SK-N-SH treated with all-trans-retinoic acid at 6 μM for 48 hours (cell line): ENCODE measurements at regions not wholly inside any gene's neighbourhood (a gene's known extent, or its start where the extent isn't known, plus 50 kb on each side); places are given as distances from the start of the nearest gene placed in this dataset.

Source experiments
- ATAC-seq: fragments of 200-7000 bp; cut with Tn5 transposase; 3 replicates; pipeline ENCODE4 v1.9.1; 2020; ENCODE audit warnings: mild to moderate bottlenecking, moderate library complexity
- ARNTL ChIP-seq: fragments of 450-650 bp; formaldehyde crosslinking; IDR thresholded peaks from 2 replicates; pipeline ENCODE4 v1.5.0; 2020; ENCODE audit warnings: low read depth, mild to moderate bottlenecking, moderate library complexity, borderline replicate concordance
- BACH2 ChIP-seq: fragments of 250-450 bp; sonication (Bioruptor Pico); IDR thresholded peaks from 2 replicates; pipeline ENCODE4 v1.9.0; 2021; ENCODE audit warnings: mild to moderate bottlenecking, borderline replicate concordance
- CSDC2 ChIP-seq: fragments of 250-450 bp; sonication (Bioruptor Pico); IDR thresholded peaks from 2 replicates; pipeline ENCODE4 v1.5.0; 2020; ENCODE audit warnings: mild to moderate bottlenecking, moderate library complexity
- GLIS3 ChIP-seq: fragments of 250-450 bp; sonication (Bioruptor Pico); IDR thresholded peaks from 2 replicates; pipeline ENCODE4 v1.5.0; 2020; ENCODE audit warnings: mild to moderate bottlenecking, moderate library complexity
- ISL1 ChIP-seq: fragments of 250-450 bp; sonication (Bioruptor Pico); IDR thresholded peaks from 2 replicates; pipeline ENCODE4 v2.1.2; 2022; ENCODE audit warnings: mild to moderate bottlenecking, moderate library complexity
- OSR1 ChIP-seq: fragments of 250-450 bp; sonication (Bioruptor Pico); IDR thresholded peaks from 2 replicates; pipeline ENCODE4 v1.8.0; 2022; ENCODE audit warnings: moderate library complexity, mild to moderate bottlenecking, inconsistent platforms
- PPARA ChIP-seq: fragments of 250-450 bp; sonication (Bioruptor Pico); IDR thresholded peaks from 2 replicates; pipeline ENCODE4 v1.5.0; 2020; ENCODE audit warnings: mild to moderate bottlenecking, borderline replicate concordance
- RARB ChIP-seq: fragments of 250-450 bp; sonication (Bioruptor Pico); IDR thresholded peaks from 2 replicates; pipeline ENCODE4 v1.8.0; 2021; ENCODE audit warnings: mild to moderate bottlenecking, moderate library complexity
- TCF4 ChIP-seq: fragments of 250-450 bp; sonication (Bioruptor Pico); IDR thresholded peaks from 2 replicates; pipeline ENCODE4 v1.8.0; 2021; ENCODE audit warnings: mild to moderate bottlenecking, moderate library complexity, borderline replicate concordance
- TOX ChIP-seq: fragments of 250-450 bp; sonication (Bioruptor Pico); IDR thresholded peaks from 2 replicates; pipeline ENCODE4 v1.8.0; 2021; ENCODE audit warnings: mild to moderate bottlenecking, moderate library complexity, borderline replicate concordance
- ZC3H10 ChIP-seq: fragments of 250-450 bp; sonication (Bioruptor Pico); IDR thresholded peaks from 2 replicates; pipeline ENCODE4 v1.5.1; 2021; ENCODE audit warnings: mild to moderate bottlenecking, moderate library complexity
- ZFP3 ChIP-seq: fragments of 250-450 bp; sonication (Bioruptor Pico); IDR thresholded peaks from 2 replicates; pipeline ENCODE4 v1.5.0; 2020; ENCODE audit warnings: mild to moderate bottlenecking, moderate library complexity
- ZNF565 ChIP-seq: fragments of 450-650 bp; formaldehyde crosslinking; conservative IDR thresholded peaks from 2 replicates; pipeline ENCODE4 v1.5.0; 2020; ENCODE audit warnings: low read depth, mild to moderate bottlenecking, moderate library complexity
- ZNF70 ChIP-seq: fragments of 450-650 bp; formaldehyde crosslinking; IDR thresholded peaks from 2 replicates; pipeline ENCODE4 v1.5.0; 2020; ENCODE audit warnings: mild to moderate bottlenecking, moderate library complexity
- TF ChIP-seq, protein P1 (sequence below): fragments of 250-450 bp; sonication (Bioruptor Pico); IDR thresholded peaks from 2 replicates; pipeline ENCODE4 v1.5.0; 2020; ENCODE audit warnings: mild to moderate bottlenecking, moderate library complexity
- TF ChIP-seq, protein P2 (sequence below): fragments of 250-450 bp; sonication (Bioruptor Pico); IDR thresholded peaks from 2 replicates; pipeline ENCODE4 v1.5.1; 2020; ENCODE audit warnings: low read depth, mild to moderate bottlenecking, moderate library complexity
- TF ChIP-seq, protein P3 (sequence below): fragments of 250-450 bp; sonication (Bioruptor Pico); IDR thresholded peaks from 2 replicates; pipeline ENCODE4 v1.8.0; 2021; ENCODE audit warnings: low read depth, mild to moderate bottlenecking, moderate library complexity, borderline replicate concordance
- TF ChIP-seq, protein P4 (sequence below): fragments of 250-450 bp; sonication (Bioruptor Pico); IDR thresholded peaks from 2 replicates; pipeline ENCODE4 v1.8.0; 2020; ENCODE audit warnings: mild to moderate bottlenecking, moderate library complexity, borderline replicate concordance

DNA sequence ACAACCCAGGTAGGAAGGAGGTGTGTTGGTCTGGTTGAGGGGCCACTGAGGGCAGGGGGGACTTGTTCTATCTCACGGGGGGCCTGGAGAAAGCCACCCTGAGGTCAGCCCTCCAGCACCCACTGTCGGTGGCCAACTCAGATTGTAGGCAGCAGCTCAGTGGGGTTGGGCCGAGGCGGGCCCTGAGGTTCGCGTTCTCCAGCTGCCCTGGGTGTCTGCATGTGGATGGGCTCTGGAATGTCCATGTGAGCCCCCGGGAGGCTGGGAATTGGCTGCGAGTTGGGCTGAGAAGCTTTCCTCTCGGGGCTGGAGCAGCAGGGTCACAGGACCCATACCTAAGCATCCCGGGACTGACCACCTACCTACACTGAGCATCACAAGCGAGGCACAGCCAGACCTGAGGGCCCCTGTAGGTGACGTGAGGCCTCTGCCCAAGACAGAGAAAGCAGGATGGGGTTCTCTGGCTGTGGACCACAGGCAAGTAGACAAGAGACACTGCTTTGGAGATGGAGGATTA is 70.3 kb upstream of the HAAO start:
- ATAC-seq, result no peak
- TF ChIP-seq ZC3H10 (CRISPR knock-in tag) (no peak), GLIS3 (CRISPR knock-in tag) (no peak), ZNF70 (CRISPR knock-in tag) (no peak), ARNTL (no peak), ISL1 (CRISPR knock-in tag) (no peak), TCF4 (CRISPR knock-in tag) (no peak), ZFP3 (CRISPR knock-in tag) (no peak), CSDC2 (CRISPR knock-in tag) (no peak), PPARA (CRISPR knock-in tag) (no peak), OSR1 (no peak), RARB (CRISPR knock-in tag) (no peak)
- TF ChIP-seq, protein P1, sequence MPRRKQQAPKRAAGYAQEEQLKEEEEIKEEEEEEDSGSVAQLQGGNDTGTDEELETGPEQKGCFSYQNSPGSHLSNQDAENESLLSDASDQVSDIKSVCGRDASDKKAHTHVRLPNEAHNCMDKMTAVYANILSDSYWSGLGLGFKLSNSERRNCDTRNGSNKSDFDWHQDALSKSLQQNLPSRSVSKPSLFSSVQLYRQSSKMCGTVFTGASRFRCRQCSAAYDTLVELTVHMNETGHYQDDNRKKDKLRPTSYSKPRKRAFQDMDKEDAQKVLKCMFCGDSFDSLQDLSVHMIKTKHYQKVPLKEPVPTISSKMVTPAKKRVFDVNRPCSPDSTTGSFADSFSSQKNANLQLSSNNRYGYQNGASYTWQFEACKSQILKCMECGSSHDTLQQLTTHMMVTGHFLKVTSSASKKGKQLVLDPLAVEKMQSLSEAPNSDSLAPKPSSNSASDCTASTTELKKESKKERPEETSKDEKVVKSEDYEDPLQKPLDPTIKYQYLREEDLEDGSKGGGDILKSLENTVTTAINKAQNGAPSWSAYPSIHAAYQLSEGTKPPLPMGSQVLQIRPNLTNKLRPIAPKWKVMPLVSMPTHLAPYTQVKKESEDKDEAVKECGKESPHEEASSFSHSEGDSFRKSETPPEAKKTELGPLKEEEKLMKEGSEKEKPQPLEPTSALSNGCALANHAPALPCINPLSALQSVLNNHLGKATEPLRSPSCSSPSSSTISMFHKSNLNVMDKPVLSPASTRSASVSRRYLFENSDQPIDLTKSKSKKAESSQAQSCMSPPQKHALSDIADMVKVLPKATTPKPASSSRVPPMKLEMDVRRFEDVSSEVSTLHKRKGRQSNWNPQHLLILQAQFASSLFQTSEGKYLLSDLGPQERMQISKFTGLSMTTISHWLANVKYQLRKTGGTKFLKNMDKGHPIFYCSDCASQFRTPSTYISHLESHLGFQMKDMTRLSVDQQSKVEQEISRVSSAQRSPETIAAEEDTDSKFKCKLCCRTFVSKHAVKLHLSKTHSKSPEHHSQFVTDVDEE, result no peak
- TF ChIP-seq, protein P2, sequence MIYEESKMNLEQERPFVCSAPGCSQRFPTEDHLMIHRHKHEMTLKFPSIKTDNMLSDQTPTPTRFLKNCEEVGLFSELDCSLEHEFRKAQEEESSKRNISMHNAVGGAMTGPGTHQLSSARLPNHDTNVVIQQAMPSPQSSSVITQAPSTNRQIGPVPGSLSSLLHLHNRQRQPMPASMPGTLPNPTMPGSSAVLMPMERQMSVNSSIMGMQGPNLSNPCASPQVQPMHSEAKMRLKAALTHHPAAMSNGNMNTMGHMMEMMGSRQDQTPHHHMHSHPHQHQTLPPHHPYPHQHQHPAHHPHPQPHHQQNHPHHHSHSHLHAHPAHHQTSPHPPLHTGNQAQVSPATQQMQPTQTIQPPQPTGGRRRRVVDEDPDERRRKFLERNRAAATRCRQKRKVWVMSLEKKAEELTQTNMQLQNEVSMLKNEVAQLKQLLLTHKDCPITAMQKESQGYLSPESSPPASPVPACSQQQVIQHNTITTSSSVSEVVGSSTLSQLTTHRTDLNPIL (CRISPR knock-in tag), result no peak

DNA sequence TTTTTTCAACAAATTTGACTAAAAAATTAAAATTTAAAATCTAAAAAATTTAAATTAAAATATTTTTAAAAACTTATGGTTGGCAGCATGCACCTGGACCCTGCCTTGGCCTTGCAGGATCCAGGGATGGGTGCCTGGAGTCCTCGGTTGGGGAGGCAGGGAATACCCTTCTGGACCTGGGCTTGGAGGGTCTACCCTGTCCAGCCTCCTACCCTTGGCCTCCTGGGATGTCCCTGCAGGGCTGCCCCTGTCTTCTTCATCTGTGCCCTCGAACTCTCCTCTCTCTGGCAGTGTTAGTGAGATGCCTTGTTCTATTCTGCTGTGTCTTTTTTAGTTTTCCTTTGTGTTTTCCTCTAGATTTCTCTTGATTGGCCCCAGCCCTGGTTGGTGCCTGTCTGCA is 68.9 kb upstream of the HAAO start:
- no peak for TF ChIP-seq RARB (CRISPR knock-in tag)
- no peak for TF ChIP-seq PPARA (CRISPR knock-in tag)
- TF ChIP-seq OSR1, result no peak
- no peak for TF ChIP-seq ZFP3 (CRISPR knock-in tag)
- TF ChIP-seq CSDC2 (CRISPR knock-in tag), result no peak
- TF ChIP-seq, protein P1, result no peak
- TF ChIP-seq, protein P3, sequence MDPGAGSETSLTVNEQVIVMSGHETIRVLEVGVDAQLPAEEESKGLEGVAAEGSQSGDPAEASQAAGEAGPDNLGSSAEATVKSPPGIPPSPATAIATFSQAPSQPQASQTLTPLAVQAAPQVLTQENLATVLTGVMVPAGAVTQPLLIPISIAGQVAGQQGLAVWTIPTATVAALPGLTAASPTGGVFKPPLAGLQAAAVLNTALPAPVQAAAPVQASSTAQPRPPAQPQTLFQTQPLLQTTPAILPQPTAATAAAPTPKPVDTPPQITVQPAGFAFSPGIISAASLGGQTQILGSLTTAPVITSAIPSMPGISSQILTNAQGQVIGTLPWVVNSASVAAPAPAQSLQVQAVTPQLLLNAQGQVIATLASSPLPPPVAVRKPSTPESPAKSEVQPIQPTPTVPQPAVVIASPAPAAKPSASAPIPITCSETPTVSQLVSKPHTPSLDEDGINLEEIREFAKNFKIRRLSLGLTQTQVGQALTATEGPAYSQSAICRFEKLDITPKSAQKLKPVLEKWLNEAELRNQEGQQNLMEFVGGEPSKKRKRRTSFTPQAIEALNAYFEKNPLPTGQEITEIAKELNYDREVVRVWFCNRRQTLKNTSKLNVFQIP (CRISPR knock-in tag), result no peak
- TF ChIP-seq, protein P2 (CRISPR knock-in tag), result no peak
- no peak for TF ChIP-seq GLIS3 (CRISPR knock-in tag)
- ATAC-seq, result no peak

DNA sequence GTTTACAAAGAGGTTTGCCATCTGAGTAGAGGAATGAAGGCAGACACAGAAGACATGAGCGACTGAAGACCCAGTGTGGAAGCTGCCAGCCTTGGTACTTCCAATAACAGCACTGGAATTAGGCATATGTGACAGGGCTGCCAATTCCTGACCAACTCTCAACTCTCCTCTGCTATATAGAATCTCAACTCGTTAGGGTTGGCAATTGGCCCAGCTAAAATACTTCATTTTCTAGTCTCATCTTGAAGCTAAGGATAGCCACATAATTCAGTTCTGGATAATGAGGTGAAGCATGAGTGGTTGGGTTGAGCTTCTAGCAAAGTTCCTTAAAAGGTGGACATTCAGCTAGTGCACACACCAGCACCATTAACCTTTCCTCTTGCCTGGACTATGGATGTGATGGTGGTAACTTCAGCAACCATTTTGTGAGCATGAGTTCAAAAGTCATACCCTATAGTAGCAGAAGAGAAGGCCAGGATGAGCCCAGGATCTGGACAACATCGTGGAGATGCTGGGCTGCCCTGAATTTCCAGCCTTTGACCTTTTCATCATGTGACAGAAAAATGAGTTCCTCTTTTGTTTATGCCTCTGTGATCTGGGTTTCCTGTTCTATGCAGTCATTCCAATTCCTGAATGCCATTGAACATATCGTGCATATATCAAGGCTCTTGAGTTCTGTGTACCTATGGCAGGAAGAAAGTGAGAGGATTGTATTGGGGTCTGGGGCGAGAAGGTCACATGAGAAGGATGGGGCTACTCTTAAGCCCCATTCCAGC is 68.1 kb upstream of the HAAO start:
- ATAC-seq, result no peak
- TF ChIP-seq, protein P3 (CRISPR knock-in tag), result no peak
- TF ChIP-seq, protein P2 (CRISPR knock-in tag), result no peak
- TF ChIP-seq ZFP3 (CRISPR knock-in tag), result no peak
- TF ChIP-seq ZNF565 (CRISPR knock-in tag), result no peak
- no peak for TF ChIP-seq BACH2 (CRISPR knock-in tag)
- TF ChIP-seq ARNTL, result no peak
- TF ChIP-seq, protein P4, sequence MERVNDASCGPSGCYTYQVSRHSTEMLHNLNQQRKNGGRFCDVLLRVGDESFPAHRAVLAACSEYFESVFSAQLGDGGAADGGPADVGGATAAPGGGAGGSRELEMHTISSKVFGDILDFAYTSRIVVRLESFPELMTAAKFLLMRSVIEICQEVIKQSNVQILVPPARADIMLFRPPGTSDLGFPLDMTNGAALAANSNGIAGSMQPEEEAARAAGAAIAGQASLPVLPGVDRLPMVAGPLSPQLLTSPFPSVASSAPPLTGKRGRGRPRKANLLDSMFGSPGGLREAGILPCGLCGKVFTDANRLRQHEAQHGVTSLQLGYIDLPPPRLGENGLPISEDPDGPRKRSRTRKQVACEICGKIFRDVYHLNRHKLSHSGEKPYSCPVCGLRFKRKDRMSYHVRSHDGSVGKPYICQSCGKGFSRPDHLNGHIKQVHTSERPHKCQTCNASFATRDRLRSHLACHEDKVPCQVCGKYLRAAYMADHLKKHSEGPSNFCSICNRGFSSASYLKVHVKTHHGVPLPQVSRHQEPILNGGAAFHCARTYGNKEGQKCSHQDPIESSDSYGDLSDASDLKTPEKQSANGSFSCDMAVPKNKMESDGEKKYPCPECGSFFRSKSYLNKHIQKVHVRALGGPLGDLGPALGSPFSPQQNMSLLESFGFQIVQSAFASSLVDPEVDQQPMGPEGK (CRISPR knock-in tag), result no peak
- no peak for TF ChIP-seq TOX (CRISPR knock-in tag)
- TF ChIP-seq RARB (CRISPR knock-in tag), result no peak
